SK-N-SH (cell line): ENCODE measurements at regions not wholly inside any gene's neighbourhood (a gene's known extent, or its start where the extent isn't known, plus 50 kb on each side); places are given as distances from the start of the nearest gene placed in this dataset.

ENCODE experiments used
- CTCF ChIA-PET: fragments of 300-600, 350-600 bp; formaldehyde crosslinking; extraction: SDS; loops from one replicate; lab custom pipeline; 2021; lab: Yijun Ruan, JAX
- POLR2A ChIA-PET: fragments of 350-600 bp; sonication (Branson Sonifier 250); formaldehyde crosslinking; extraction: SDS; loops from one replicate; lab custom pipeline; 2020; ENCODE audit warnings: antibody characterized with exemption, inconsistent platforms; lab: Yijun Ruan, JAX
- DNase-seq: peaks from one replicate; pipeline ENCODE4 v3.0.0; 2012
- H2AFZ ChIP-seq: fragments of 200-600 bp; sonication (generic); 2 replicates; pipeline ENCODE4 v1.8.1; 2016; ENCODE audit warnings: antibody characterized with exemption, mild to moderate bottlenecking, low read depth
- H3F3A ChIP-seq: fragments of 200-600 bp; sonication (generic); replicated peaks from 2 replicates; pipeline ENCODE3; 2016; ENCODE audit warnings: antibody characterized with exemption, mild to moderate bottlenecking; ENCODE audit not compliant: insufficient read depth
- H3K27ac ChIP-seq, 2 experiments: fragments of 200-500 bp in 1 of 2; fragments of 200-600 bp in 1 of 2; sonication (Bioruptor generic) in 1 of 2; sonication (generic), shearing (Covaris generic) in 1 of 2; 2 replicates each; pipeline versions ENCODE4 v1.5.1 to v1.6.1; 2014 to 2016; ENCODE audit warnings: low read depth in 2 of 2, inconsistent platforms in 1 of 2, low read length in 1 of 2, mild to moderate bottlenecking in 1 of 2, mixed read lengths in 1 of 2
- H3K27me3 ChIP-seq: fragments of 200-600 bp; sonication (generic), shearing (Covaris generic); 2 replicates; pipeline ENCODE4 v1.6.1; 2016; ENCODE audit warnings: mixed run types; ENCODE audit not compliant: insufficient read depth
- H3K36me3 ChIP-seq, 2 experiments: fragments of 200-500 bp in 1 of 2; fragments of 200-600 bp in 1 of 2; sonication (Bioruptor generic) in 1 of 2; sonication (generic) in 1 of 2; replicated peaks in 1 of 2; 2 replicates each; pipeline versions ENCODE3 to v1.5.1; 2014 to 2016; ENCODE audit warnings: low read length in 1 of 2, mild to moderate bottlenecking in 1 of 2; ENCODE audit not compliant: insufficient read depth in 2 of 2, control insufficient read depth in 1 of 2
- H3K4me1 ChIP-seq, 2 experiments: fragments of 200-500 bp in 1 of 2; fragments of 200-600 bp in 1 of 2; sonication (Bioruptor generic) in 1 of 2; sonication (generic), shearing (Covaris generic) in 1 of 2; 2 replicates each; pipeline versions ENCODE4 v1.5.1 to v1.6.1; 2014 to 2016; ENCODE audit warnings: low read depth in 1 of 2, low read length in 1 of 2, mixed run types in 1 of 2; ENCODE audit not compliant: insufficient read depth in 2 of 2, control insufficient read depth in 1 of 2
- H3K4me2 ChIP-seq: fragments of 200-600 bp; sonication (generic), shearing (Covaris generic); 2 replicates; pipeline ENCODE4 v1.6.1; 2017; ENCODE audit warnings: mixed run types
- H3K4me3 ChIP-seq, 2 experiments: fragments of 200-500 bp in 1 of 2; fragments of 200-600 bp in 1 of 2; sonication (Bioruptor generic) in 1 of 2; sonication (generic), shearing (Covaris generic) in 1 of 2; 2 replicates each; pipeline versions ENCODE4 v1.5.1 to v1.8.1; 2014 to 2016; ENCODE audit warnings: low read depth in 2 of 2, inconsistent platforms in 1 of 2, low read length in 1 of 2, mild to moderate bottlenecking in 1 of 2, mixed read lengths in 1 of 2, moderate library complexity in 1 of 2
- H3K79me2 ChIP-seq: fragments of 200-600 bp; sonication (generic); 2 replicates; pipeline ENCODE4 v1.8.1; 2017; ENCODE audit warnings: mild to moderate bottlenecking; ENCODE audit not compliant: insufficient read depth
- H3K9ac ChIP-seq: fragments of 200-600 bp; sonication (generic); 2 replicates; pipeline ENCODE4 v1.6.1; 2017; ENCODE audit warnings: mixed run types
- H3K9me2 ChIP-seq: fragments of 200-600 bp; sonication (generic); 2 replicates; pipeline ENCODE4 v1.6.1; 2017; ENCODE audit warnings: mixed run types
- H3K9me3 ChIP-seq: fragments of 200-600 bp; sonication (generic); 2 replicates; pipeline ENCODE4 v1.6.1; 2017; ENCODE audit warnings: mixed run types, mild to moderate bottlenecking, moderate library complexity
- H4K20me1 ChIP-seq: fragments of 200-600 bp; sonication (generic); 2 replicates; pipeline ENCODE4 v1.6.1; 2017; ENCODE audit warnings: mild to moderate bottlenecking, mixed run types; ENCODE audit not compliant: insufficient read depth
- CHD2 ChIP-seq: fragments of 150-350 bp; IDR thresholded peaks from 2 replicates; pipeline ENCODE4 v1.6.1; 2018; ENCODE audit warnings: low read length; ENCODE audit not compliant: partially characterized antibody
- ELF1 ChIP-seq: IDR thresholded peaks from 2 replicates; pipeline ENCODE4 v1.4.0; 2012
- EP300 ChIP-seq, 2 experiments: IDR thresholded peaks; 2 replicates each; pipeline versions ENCODE4 v1.4.0 to v1.6.1; 2012; ENCODE audit warnings: borderline replicate concordance in 1 of 2, low read depth in 1 of 2, low read length in 1 of 2
- FOXM1 ChIP-seq: IDR thresholded peaks from 2 replicates; pipeline ENCODE4 v1.4.0; 2012; ENCODE audit warnings: low read depth, mild to moderate bottlenecking
- GABPA ChIP-seq: IDR thresholded peaks from 2 replicates; pipeline ENCODE4 v1.4.0; 2012; ENCODE audit warnings: low read depth, mild to moderate bottlenecking
- GATA2 ChIP-seq: sonication (generic); formaldehyde crosslinking; IDR thresholded peaks from 2 replicates; pipeline ENCODE4 v1.5.0; 2020; ENCODE audit warnings: mild to moderate bottlenecking, missing genetic modification reagents
- JUND ChIP-seq: IDR thresholded peaks from 2 replicates; pipeline ENCODE4 v1.4.0; 2012
- MEF2A ChIP-seq: IDR thresholded peaks from 2 replicates; pipeline ENCODE4 v1.4.0; 2012; ENCODE audit warnings: low read depth, borderline replicate concordance
- MXI1 ChIP-seq: IDR thresholded peaks from 2 replicates; pipeline ENCODE4 v1.6.1; 2012; ENCODE audit warnings: mild to moderate bottlenecking, low read depth, low read length, improper control_type of control experiment
- RAD21 ChIP-seq: IDR thresholded peaks from 2 replicates; pipeline ENCODE4 v1.6.1; 2012; ENCODE audit warnings: mild to moderate bottlenecking, low read length
- RFX5 ChIP-seq: IDR thresholded peaks from 2 replicates; pipeline ENCODE4 v1.6.1; 2012; ENCODE audit warnings: mild to moderate bottlenecking, improper control_type of control experiment, low read length
- RXRA ChIP-seq: IDR thresholded peaks from 2 replicates; pipeline ENCODE4 v1.4.0; 2012; ENCODE audit warnings: low read depth, mild to moderate bottlenecking, borderline replicate concordance
- SIN3A ChIP-seq: IDR thresholded peaks from 2 replicates; pipeline ENCODE4 v1.6.1; 2012; ENCODE audit warnings: low read depth, mild to moderate bottlenecking, low read length, moderate library complexity, borderline replicate concordance
- SMC3 ChIP-seq: IDR thresholded peaks from 2 replicates; pipeline ENCODE4 v1.6.1; 2012; ENCODE audit warnings: low read depth, low read length, improper control_type of control experiment
- TEAD4 ChIP-seq: IDR thresholded peaks from 2 replicates; pipeline ENCODE4 v1.4.0; 2012; ENCODE audit warnings: mild to moderate bottlenecking, borderline replicate concordance; ENCODE audit not compliant: insufficient read depth
- WGBS: methylation state at CpG from one replicate; pipeline ENCODE4 v1.1.6; 2017; ENCODE audit warnings: low lambda C conversion rate; 5-methylcytosine and 5-hydroxymethylcytosine counted together
- TF ChIP-seq, protein P1 (sequence below): IDR thresholded peaks from 2 replicates; pipeline ENCODE4; 2012
- TF ChIP-seq, protein P2 (sequence below): fragments of 150-350 bp; IDR thresholded peaks from 2 replicates; pipeline ENCODE4 v1.6.1; 2016; ENCODE audit warnings: mild to moderate bottlenecking, low read depth, low read length
- TF ChIP-seq, protein P3 (sequence below): fragments of 150-350 bp; IDR thresholded peaks from 2 replicates; pipeline ENCODE4 v1.6.1; 2017; ENCODE audit warnings: antibody characterized with exemption, low read length, low read depth, borderline replicate concordance
- TF ChIP-seq, protein P4 (sequence below): IDR thresholded peaks from 2 replicates; pipeline ENCODE4 v1.6.1; 2012; ENCODE audit warnings: mild to moderate bottlenecking, low read depth, low read length, moderate library complexity
- TF ChIP-seq, protein P5 (sequence below): IDR thresholded peaks from 2 replicates; pipeline ENCODE4 v1.4.0; 2012; ENCODE audit warnings: low read depth

DNA sequence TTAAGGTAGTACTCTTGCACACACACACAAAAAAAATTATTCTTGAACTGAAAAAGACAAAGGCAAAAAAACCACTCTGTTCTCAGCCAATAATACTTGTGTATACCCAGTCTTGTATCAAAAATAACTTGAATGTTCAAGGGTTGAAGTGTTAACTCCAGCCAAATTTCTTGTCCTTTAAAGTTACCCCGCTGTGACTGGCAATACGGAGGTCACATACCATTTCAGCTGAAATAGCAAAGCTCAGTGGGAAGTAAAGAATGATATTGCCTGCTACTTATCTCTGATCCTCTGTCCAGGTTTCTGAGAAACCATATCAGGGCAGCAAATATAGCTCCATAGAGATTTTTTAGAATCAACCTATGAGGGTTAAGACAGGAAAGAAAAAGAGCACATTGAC is 167.4 kb downstream of the C12orf50 start:
- H3K4me3 ChIP-seq: no peak overlapping the region
- H3K79me2 ChIP-seq: no peaks in the 10 kb centered on the region
- 87% methylated on average over 2 of the region's 2 CpGs for WGBS
- H3K4me1 ChIP-seq: peaks cover 0 to 3% of the 10 kb centered on the region in 2 experiments; a peak in 2 of 4 replicates
- no peaks in the 10 kb centered on the region for H4K20me1 ChIP-seq
- no peaks in the 10 kb centered on the region for H3F3A ChIP-seq
- TF ChIP-seq, protein P1, sequence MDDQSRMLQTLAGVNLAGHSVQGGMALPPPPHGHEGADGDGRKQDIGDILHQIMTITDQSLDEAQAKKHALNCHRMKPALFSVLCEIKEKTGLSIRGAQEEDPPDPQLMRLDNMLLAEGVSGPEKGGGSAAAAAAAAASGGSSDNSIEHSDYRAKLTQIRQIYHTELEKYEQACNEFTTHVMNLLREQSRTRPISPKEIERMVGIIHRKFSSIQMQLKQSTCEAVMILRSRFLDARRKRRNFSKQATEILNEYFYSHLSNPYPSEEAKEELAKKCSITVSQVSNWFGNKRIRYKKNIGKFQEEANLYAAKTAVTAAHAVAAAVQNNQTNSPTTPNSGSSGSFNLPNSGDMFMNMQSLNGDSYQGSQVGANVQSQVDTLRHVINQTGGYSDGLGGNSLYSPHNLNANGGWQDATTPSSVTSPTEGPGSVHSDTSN: no peak
- TF ChIP-seq, protein P2, sequence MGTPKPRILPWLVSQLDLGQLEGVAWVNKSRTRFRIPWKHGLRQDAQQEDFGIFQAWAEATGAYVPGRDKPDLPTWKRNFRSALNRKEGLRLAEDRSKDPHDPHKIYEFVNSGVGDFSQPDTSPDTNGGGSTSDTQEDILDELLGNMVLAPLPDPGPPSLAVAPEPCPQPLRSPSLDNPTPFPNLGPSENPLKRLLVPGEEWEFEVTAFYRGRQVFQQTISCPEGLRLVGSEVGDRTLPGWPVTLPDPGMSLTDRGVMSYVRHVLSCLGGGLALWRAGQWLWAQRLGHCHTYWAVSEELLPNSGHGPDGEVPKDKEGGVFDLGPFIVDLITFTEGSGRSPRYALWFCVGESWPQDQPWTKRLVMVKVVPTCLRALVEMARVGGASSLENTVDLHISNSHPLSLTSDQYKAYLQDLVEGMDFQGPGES: no peak
- TF ChIP-seq JUND (no peak), GATA2 (no peak), RFX5 (no peak), TEAD4 (no peak), EP300 (IDR thresholded peaks at IDR 0.05; ENCODE audit: borderline replicate concordance in 1 of 2, low read depth in 1 of 2, low read length in 1 of 2) (no peak), SIN3A (no peak), GABPA (no peak), CHD2 (no peak), FOXM1 (no peak)
- TF ChIP-seq, protein P3, sequence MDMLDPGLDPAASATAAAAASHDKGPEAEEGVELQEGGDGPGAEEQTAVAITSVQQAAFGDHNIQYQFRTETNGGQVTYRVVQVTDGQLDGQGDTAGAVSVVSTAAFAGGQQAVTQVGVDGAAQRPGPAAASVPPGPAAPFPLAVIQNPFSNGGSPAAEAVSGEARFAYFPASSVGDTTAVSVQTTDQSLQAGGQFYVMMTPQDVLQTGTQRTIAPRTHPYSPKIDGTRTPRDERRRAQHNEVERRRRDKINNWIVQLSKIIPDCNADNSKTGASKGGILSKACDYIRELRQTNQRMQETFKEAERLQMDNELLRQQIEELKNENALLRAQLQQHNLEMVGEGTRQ: no peak
- H3K9me2 ChIP-seq: peaks cover 3% of the 10 kb centered on the region; the same call in 1 of the 2 replicates
- POLR2A ChIA-PET: no interaction called here
- no peak overlapping the region for H2AFZ ChIP-seq
- no peak overlapping the region for H3K9ac ChIP-seq
- no peaks in the 10 kb centered on the region for H3K27me3 ChIP-seq
- CTCF ChIA-PET: interaction anchor here (4.8 kb wide), 1 partner anchor 13 kb away, joined by 23 read pairs; no protein-coding TSS in a partner anchor
- H3K36me3 ChIP-seq: no peaks in the 10 kb centered on the region
- no peak overlapping the region for H3K4me2 ChIP-seq
- no peak for DNase-seq
- H3K27ac ChIP-seq: peak overlapping the region in 1 of 2 experiments; percentile 9; a peak in 1 of 4 replicates
- no peaks in the 10 kb centered on the region for H3K9me3 ChIP-seq

DNA sequence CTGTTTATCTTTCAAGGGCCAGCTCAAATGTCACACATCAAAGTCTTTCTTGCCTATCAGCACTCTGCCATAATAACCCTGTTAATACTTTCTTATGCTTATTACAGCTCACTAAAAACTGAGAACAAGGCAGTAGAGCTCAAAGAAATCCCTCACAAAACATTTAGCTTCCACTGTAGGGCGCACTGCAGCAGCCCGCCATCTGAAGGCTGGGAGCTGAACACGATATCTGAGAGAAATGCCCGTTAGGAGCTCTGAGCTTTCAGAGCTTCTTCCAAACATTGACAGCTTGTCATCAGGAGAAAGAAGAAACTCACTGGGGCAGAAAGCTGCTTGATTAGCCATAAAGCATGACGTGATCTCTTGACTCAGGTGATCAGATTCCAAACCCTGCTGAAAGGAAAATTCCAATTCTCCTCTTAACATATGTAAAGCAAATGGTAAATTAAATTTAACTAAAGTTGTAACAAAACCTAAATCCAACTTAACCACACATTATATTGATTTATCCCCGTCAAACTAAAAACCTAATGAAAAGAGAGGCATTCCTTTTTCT is 175.7 kb downstream of the C12orf50 start:
- Histone ChIP-seq H3F3A (no peaks in the 10 kb centered on the region), H3K36me3 (no peaks in the 10 kb centered on the region), H3K79me2 (no peaks in the 10 kb centered on the region), H3K27me3 (no peaks in the 10 kb centered on the region), H3K27ac (no peak overlapping the region), H3K4me3 (no peak overlapping the region), H4K20me1 (no peaks in the 10 kb centered on the region), H3K4me2 (no peak overlapping the region), H3K4me1 (peaks cover 0 to under 1% of the 10 kb centered on the region in 2 experiments; a peak in 2 of 4 replicates), H3K9me3 (peaks cover 12% of the 10 kb centered on the region; the same call in 1 of the 2 replicates), H3K9me2 (no peaks in the 10 kb centered on the region), H3K9ac (no peak overlapping the region), H2AFZ (no peak overlapping the region)
- 95% methylated on average over 6 of the region's 6 CpGs for WGBS
- DNase-seq: no peak
- ChIA-PET CTCF (no interaction called here), POLR2A (no interaction called here)
- TF ChIP-seq ELF1 (no peak), SMC3 (no peak), RXRA (no peak), MEF2A (no peak), TEAD4 (no peak), MXI1 (no peak), RAD21 (no peak)
- TF ChIP-seq, protein P4, sequence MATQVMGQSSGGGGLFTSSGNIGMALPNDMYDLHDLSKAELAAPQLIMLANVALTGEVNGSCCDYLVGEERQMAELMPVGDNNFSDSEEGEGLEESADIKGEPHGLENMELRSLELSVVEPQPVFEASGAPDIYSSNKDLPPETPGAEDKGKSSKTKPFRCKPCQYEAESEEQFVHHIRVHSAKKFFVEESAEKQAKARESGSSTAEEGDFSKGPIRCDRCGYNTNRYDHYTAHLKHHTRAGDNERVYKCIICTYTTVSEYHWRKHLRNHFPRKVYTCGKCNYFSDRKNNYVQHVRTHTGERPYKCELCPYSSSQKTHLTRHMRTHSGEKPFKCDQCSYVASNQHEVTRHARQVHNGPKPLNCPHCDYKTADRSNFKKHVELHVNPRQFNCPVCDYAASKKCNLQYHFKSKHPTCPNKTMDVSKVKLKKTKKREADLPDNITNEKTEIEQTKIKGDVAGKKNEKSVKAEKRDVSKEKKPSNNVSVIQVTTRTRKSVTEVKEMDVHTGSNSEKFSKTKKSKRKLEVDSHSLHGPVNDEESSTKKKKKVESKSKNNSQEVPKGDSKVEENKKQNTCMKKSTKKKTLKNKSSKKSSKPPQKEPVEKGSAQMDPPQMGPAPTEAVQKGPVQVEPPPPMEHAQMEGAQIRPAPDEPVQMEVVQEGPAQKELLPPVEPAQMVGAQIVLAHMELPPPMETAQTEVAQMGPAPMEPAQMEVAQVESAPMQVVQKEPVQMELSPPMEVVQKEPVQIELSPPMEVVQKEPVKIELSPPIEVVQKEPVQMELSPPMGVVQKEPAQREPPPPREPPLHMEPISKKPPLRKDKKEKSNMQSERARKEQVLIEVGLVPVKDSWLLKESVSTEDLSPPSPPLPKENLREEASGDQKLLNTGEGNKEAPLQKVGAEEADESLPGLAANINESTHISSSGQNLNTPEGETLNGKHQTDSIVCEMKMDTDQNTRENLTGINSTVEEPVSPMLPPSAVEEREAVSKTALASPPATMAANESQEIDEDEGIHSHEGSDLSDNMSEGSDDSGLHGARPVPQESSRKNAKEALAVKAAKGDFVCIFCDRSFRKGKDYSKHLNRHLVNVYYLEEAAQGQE: no peak
- TF ChIP-seq, protein P5, sequence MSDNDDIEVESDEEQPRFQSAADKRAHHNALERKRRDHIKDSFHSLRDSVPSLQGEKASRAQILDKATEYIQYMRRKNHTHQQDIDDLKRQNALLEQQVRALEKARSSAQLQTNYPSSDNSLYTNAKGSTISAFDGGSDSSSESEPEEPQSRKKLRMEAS: no peak
